Body of pancreas (tissue), 4 donors: ENCODE measurements at regions not wholly inside any gene's neighbourhood (a gene's known extent, or its start where the extent isn't known, plus 50 kb on each side); places are given as distances from the start of the nearest gene placed in this dataset.

Source experiments
- CTCF ChIP-seq, 7 experiments: fragments of 450-650 bp in 4 of 7; fragments of 200-600 bp in 3 of 7; sonication (generic) in 3 of 7; IDR thresholded peaks; one replicate each; pipeline ENCODE4 v1.5.1; 2016 to 2019; ENCODE audit warnings: antibody characterized with exemption in 7 of 7
- POLR2A ChIP-seq, 3 donors: fragments of 450-650 bp; IDR thresholded peaks; one replicate each; pipeline ENCODE4 v1.6.1; 2016; ENCODE audit warnings: antibody characterized with exemption in 3 of 3, mild to moderate bottlenecking in 2 of 3

- TF ChIP-seq CTCF (IDR thresholded peaks at IDR 0.05) (no peak), POLR2A (IDR thresholded peaks at IDR 0.05) (no peak)
Observed at GRCh38 chr1:219812086-219812485, 116.3 kb downstream of the SLC30A10 start.
